MM.1S (cell line): ENCODE measurements at regions not wholly inside any gene's neighbourhood (a gene's known extent, or its start where the extent isn't known, plus 50 kb on each side); places are given as distances from the start of the nearest gene placed in this dataset.

ENCODE experiments used
- DNase-seq: peaks from one replicate; pipeline ENCODE4 v3.0.0-alpha.2; 2015
- H2AFZ ChIP-seq: fragments of 300-600 bp; sonication (generic); 2 replicates; pipeline ENCODE4 v1.6.0; 2016; ENCODE audit warnings: antibody characterized with exemption, low read length
- H3F3A ChIP-seq: fragments of 300-600 bp; sonication (generic); 2 replicates; pipeline ENCODE4 v1.6.1; 2016; ENCODE audit warnings: mild to moderate bottlenecking, antibody characterized with exemption, low read length, moderate library complexity, mixed read lengths; ENCODE audit not compliant: insufficient read depth
- H3K27ac ChIP-seq: fragments of 300-600 bp; sonication (generic); 2 replicates; pipeline ENCODE4 v1.5.1; 2016; ENCODE audit warnings: mild to moderate bottlenecking, low read length
- H3K27me3 ChIP-seq: fragments of 300-600 bp; sonication (generic); replicated peaks from 2 replicates; pipeline ENCODE4 v1.6.0; 2016; ENCODE audit warnings: low read length; ENCODE audit not compliant: insufficient read depth
- H3K36me3 ChIP-seq: fragments of 300-600 bp; sonication (generic); replicated peaks from 2 replicates; pipeline ENCODE4 v1.6.1; 2016; ENCODE audit warnings: mild to moderate bottlenecking, low read length, mixed read lengths; ENCODE audit not compliant: insufficient read depth
- H3K4me1 ChIP-seq: fragments of 300-600 bp; sonication (generic); 2 replicates; pipeline ENCODE4 v1.6.1; 2016; ENCODE audit warnings: low read length, mixed read lengths
- H3K4me2 ChIP-seq: fragments of 300-600 bp; sonication (generic); 2 replicates; pipeline ENCODE4 v1.6.0; 2016; ENCODE audit warnings: low read depth, low read length
- H3K4me3 ChIP-seq: fragments of 300-600 bp; sonication (generic); 2 replicates; pipeline ENCODE4 v1.5.1; 2016; ENCODE audit warnings: low read length, mixed read lengths
- H3K79me2 ChIP-seq: fragments of 300-600 bp; sonication (generic); 2 replicates; pipeline ENCODE4 v1.6.1; 2016; ENCODE audit warnings: mixed run types, low read length, mixed read lengths
- H3K9ac ChIP-seq: fragments of 300-600 bp; sonication (generic); 2 replicates; pipeline ENCODE4 v1.6.1; 2016; ENCODE audit warnings: low read length, mixed read lengths
- H3K9me2 ChIP-seq: fragments of 300-600 bp; sonication (generic); replicated peaks from 2 replicates; pipeline ENCODE4 v1.6.1; 2016; ENCODE audit warnings: mild to moderate bottlenecking, low read length, mixed read lengths; ENCODE audit not compliant: insufficient read depth
- H3K9me3 ChIP-seq: fragments of 300-600 bp; sonication (generic); replicated peaks from 2 replicates; pipeline ENCODE4 v1.6.1; 2016; ENCODE audit warnings: mild to moderate bottlenecking, low read length, mixed read lengths; ENCODE audit not compliant: insufficient read depth
- H4K20me1 ChIP-seq: fragments of 300-600 bp; sonication (generic); 2 replicates; pipeline ENCODE4 v1.6.1; 2016; ENCODE audit warnings: mild to moderate bottlenecking, low read length, moderate library complexity, mixed read lengths; ENCODE audit not compliant: insufficient read depth
- CTCF ChIP-seq: fragments of 300-600 bp; sonication (generic); IDR thresholded peaks from 2 replicates; pipeline ENCODE4 v1.5.1; 2016; ENCODE audit warnings: antibody characterized with exemption, low read length, mixed read lengths
- EZH2 ChIP-seq: fragments of 300-600 bp; sonication (generic); optimal IDR thresholded peaks from 2 replicates; pipeline ENCODE3; 2017; ENCODE audit warnings: low read depth, mild to moderate bottlenecking, antibody characterized with exemption, low read length, mixed read lengths
- EZH2phosphoT487 ChIP-seq: fragments of 300-600 bp; sonication (generic); IDR thresholded peaks from 2 replicates; pipeline ENCODE4 v1.6.1; 2018; ENCODE audit warnings: antibody characterized with exemption, low read length

GRCh38 chr14:71308671-71309070, 401.4 kb downstream of the PCNX1 start:
- Histone ChIP-seq H4K20me1 (no peaks in the 10 kb centered on the region), H3K9me2 (no peaks in the 10 kb centered on the region), H3K27ac (no peak overlapping the region), H3K4me1 (no peaks in the 10 kb centered on the region), H3K9me3 (no peaks in the 10 kb centered on the region), H3K79me2 (no peaks in the 10 kb centered on the region), H3F3A (no peaks in the 10 kb centered on the region), H3K27me3 (no peaks in the 10 kb centered on the region), H3K9ac (no peak overlapping the region), H2AFZ (no peak overlapping the region), H3K36me3 (no peaks in the 10 kb centered on the region), H3K4me3 (no peak overlapping the region), H3K4me2 (no peak overlapping the region)
- TF ChIP-seq EZH2 (no peak), EZH2phosphoT487 (no peak), CTCF (no peak)
- no peak for DNase-seq

GRCh38 chr14:71309756-71310155, 402.5 kb downstream of the PCNX1 start:
- no peaks in the 10 kb centered on the region for H3K27me3 ChIP-seq
- no peak overlapping the region for H3K9ac ChIP-seq
- H3K4me1 ChIP-seq, result no peaks in the 10 kb centered on the region
- no peaks in the 10 kb centered on the region for H3K9me3 ChIP-seq
- no peak overlapping the region for H3K4me2 ChIP-seq
- no peak for DNase-seq
- H4K20me1 ChIP-seq, result no peaks in the 10 kb centered on the region
- H3K9me2 ChIP-seq, result no peaks in the 10 kb centered on the region
- no peaks in the 10 kb centered on the region for H3F3A ChIP-seq
- no peak for TF ChIP-seq EZH2
- no peak for TF ChIP-seq CTCF
- TF ChIP-seq EZH2phosphoT487, result no peak
- H3K4me3 ChIP-seq, result no peak overlapping the region
- no peaks in the 10 kb centered on the region for H3K79me2 ChIP-seq
- H3K36me3 ChIP-seq, result no peaks in the 10 kb centered on the region
- no peak overlapping the region for H2AFZ ChIP-seq
- H3K27ac ChIP-seq, result no peak overlapping the region

- Histone ChIP-seq H3K4me3 (no peak overlapping the region), H3K79me2 (no peaks in the 10 kb centered on the region), H3K27ac (no peak overlapping the region), H2AFZ (no peak overlapping the region), H3K27me3 (no peaks in the 10 kb centered on the region), H3K4me2 (no peak overlapping the region), H3F3A (no peaks in the 10 kb centered on the region), H3K36me3 (no peaks in the 10 kb centered on the region), H4K20me1 (no peaks in the 10 kb centered on the region), H3K9ac (no peak overlapping the region), H3K9me3 (no peaks in the 10 kb centered on the region), H3K4me1 (no peaks in the 10 kb centered on the region), H3K9me2 (no peaks in the 10 kb centered on the region)
- no peak for DNase-seq
- TF ChIP-seq EZH2phosphoT487 (no peak), EZH2 (no peak), CTCF (no peak)
Observed at GRCh38 chr14:71311061-71311460, 403.8 kb downstream of the PCNX1 start.
